Eye (tissue), 1 donor: ENCODE measurements at regions not wholly inside any gene's neighbourhood (a gene's known extent, or its start where the extent isn't known, plus 50 kb on each side); places are given as distances from the start of the nearest gene placed in this dataset.
"Not testable (repeated sequence)": the region's sequence is repeated elsewhere in the genome, so short reads cannot be mapped to it uniquely, and the experiment has no call there.

Source experiments
- DNase-seq: peaks from one replicate; pipeline ENCODE4 v3.0.0-alpha.2; 2015

DNA sequence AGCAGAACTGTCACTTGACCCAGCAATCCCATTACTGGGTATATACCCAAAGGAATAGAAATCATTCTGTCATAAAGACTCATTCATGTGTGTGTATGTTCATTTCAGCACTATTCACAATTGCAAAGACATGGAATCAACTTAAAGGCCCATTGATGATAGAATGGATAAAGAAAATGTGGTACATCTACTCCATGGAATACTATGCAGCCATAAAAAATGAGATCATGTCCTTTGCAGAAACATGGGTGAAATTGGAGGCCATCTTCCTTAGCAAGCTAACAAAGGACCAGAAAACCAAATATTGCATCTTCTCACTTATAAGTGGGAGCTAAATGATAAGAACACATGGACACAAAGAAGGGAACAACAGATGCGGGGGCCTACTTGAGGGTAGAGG is 422.5 kb downstream of the HS3ST3B1 start:
- not testable (repeated sequence) for DNase-seq

DNA sequence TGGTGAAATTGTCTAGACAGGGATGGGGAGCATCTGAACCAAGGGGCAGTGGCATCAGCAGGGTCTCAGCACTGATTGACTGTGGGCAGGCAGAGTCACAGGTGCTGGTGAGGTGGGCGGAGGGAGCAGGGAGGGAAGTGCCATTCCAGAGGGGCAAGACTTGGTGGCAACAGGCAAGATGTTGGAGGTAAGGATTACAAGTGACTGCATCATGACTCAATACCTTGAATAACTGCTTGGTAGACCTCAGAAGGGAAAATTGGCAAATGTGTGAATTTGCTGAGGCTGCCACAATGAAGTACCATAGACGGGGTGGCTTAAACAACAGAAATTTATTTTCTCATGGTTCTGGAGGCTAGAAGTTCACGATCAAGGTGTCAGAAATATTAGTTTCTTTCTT is 419.1 kb downstream of the HS3ST3B1 start:
- no peak for DNase-seq

DNA sequence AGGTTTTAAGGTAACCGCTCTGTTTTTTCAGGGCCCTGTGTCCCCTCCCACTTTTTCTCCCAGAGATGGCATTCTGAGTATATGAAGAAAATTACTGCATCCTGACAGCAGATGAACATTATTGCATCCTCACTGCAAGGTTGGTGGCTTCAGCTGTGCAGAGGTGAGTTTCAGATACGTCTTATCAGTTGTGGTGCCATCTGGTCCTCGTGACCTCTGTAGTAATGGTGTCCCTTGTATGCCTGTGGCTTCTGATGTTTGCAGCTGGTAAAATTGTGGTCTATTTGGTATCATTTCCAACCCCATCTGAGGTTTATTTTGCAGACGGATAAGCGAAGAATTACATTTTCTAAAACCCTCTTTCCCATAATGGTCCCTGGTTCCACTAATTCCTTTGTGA is 417.0 kb downstream of the HS3ST3B1 start:
- DNase-seq: no peak

DNA sequence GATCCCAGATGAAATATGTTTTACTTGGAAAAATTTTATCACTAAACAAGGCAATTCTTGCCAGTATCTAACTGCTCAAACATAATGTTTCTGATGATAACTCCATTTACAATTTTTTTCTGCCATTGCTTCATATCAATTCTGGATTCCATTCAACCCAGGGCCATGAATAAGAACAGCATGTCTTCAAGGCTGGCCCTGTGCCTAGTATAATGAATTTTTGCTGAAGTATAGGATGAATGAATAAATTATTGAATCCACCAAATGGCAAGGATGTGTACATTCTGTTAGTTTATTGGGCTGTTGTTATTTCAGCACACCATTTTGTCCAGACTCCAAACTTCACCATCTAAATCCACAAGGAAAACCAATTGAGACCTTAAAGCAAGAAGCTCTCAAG is 414.7 kb downstream of the HS3ST3B1 start:
- DNase-seq: no peak

DNA sequence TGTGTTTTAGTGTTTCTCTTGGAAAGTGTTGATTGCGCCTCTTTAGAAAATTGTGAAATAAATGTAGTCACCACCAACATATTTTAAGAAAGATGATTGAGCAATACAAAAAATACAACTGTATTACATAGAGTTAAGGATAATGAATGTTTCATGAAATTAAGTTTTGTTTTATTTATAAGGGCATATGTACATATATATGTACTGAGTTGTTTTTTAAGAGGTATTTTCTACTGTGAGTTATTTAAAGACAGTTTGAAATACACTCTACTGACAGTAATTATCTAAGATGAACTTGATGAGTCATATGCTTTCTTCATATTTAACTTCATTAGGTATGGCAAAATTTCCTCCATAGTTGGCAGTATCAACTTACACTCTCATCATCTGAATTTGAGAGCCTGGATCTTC is 411.7 kb downstream of the HS3ST3B1 start:
- no peak for DNase-seq

DNA sequence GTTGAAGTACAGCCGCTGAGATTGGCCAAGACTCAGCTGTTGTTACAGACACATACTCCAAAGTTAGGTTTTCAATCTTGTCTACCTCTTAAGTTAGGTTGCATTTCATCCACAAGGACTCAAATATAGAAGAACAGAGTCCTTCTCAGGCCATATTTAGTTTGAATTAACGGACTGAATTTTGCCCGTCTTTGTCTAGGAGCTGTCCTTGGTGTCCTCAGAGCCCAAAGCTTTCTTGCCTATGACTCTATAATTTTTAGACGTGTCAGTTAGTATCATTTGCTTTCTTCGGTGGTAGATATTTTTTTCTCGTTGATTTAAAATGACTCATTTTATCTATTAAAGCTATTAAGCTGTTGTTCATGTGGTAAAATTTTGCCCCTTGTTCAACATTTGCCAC is 403.2 kb downstream of the HS3ST3B1 start:
- no peak for DNase-seq

DNA sequence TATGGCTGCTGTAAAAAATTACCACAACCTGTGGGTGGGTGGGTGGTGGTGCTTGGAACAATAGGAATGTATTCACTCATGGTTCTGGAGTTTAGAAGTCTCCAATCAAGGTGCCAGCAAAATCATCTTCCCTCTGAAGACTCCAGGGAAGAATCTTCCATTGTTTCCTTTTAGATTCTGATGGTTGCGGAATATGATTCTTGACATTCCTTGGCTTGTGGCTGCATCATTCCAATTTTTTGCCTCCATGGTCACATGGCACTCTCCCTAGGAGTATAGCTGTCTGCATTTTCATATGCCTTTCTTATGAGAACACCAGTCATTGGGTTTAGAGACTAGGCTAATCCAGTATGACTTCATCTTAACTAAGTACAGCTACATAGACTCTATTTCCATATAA is 401.0 kb downstream of the HS3ST3B1 start:
- no peak for DNase-seq

DNA sequence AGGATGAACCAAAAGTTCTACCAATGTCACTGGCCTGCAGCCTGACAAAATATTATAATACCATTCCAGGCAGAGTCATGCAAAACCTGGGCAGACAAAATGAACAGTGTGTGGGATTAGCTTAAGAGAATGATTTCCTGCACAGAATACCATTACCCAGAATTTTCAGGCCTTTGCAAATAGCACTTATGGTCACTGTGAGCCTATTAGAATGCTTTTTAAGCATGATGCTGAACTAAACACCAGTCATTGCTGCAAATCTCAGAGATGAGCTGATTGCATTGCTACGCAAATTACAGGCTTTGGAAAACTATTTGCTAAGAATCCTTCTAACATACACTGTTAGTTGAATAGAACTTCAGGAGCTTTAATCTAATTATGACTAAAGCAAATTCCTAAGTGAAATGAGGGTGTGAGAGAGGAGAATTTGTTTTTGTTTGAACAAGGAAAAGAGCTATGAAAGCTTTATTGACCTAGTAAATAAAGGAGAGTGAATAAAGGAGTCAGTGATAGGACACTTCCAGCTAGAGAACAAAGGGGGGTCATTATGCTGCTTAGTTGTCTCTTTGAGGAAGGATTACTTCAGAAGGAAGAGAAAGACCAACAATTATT is 398.8 kb downstream of the HS3ST3B1 start:
- peak; percentile 17 for DNase-seq

DNA sequence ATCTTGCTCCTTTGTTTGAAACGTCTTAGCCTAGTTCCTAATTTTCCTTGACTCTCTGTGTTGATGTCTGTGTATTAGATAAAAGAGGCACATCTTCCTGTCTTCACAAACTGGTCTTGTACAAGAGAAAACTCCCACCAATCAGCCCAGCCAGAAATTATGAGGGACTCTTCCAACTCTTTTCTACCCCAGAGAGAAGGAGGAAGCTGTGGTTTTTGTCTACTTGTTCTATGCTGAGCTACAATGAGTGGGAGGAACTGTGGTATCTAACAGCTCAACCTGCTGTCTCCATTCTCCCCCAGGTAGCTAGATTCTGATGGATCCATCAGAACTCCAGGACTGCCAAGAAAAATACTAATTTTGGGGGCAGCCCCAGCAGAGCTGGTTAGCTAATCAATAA is 392.5 kb downstream of the HS3ST3B1 start:
- DNase-seq: no peak

DNA sequence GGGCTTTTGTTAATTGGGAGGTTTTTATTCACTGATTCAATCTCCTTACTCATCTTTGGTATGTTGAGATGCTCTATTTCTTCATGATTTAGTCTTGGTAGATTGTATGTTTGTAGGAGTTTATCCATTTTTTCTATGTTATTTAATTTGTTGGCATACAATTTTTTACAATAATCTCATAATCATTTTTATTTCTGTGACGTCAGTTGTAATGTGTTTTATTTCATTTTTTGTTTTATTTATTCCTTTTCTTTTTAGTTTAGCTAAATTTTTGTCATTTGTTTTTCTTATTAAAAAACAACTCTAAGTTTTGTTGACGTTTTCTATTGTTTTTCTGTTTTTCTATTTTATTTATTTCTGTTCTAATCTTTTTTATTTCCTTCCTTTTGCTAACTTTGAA is 389.8 kb downstream of the HS3ST3B1 start:
- DNase-seq: no peak

DNA sequence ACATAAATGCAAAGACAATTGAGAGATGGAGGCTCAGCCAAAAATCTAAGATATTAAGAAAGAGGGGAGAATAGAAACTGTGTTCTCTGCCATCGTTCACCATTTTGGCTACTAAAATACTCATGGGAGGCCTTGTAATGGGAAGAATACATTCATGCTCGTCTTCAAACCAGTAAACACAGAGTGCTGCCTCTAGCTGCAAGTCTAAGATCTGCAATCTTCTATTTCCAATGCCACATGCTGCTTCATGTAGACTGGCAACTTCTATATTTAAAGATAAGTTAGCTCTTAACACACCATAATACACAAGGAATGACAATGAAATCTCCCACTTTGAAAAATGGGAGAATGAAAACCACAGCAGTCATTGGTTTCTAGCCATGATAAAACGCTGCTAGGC is 387.3 kb downstream of the HS3ST3B1 start:
- no peak for DNase-seq

DNA sequence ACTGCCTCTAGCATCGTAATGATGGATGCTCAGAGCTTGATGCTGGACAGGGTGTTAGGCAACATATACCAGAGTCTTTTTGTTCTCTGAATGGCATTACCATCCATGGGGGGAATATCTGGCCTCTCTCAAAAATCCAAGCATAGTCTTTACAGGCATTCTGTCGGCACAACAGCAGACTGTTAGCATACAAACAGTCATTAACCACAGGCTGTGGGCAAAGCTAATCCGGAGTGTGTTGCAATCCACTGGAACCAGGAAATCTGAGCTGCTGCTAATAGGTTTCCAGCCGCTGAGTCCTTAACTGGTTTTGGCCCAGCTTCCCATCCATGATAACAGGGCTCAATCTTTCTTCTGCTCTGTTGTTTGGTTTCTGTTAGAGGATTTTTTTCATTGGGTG is 371.9 kb downstream of the HS3ST3B1 start:
- no peak for DNase-seq

DNA sequence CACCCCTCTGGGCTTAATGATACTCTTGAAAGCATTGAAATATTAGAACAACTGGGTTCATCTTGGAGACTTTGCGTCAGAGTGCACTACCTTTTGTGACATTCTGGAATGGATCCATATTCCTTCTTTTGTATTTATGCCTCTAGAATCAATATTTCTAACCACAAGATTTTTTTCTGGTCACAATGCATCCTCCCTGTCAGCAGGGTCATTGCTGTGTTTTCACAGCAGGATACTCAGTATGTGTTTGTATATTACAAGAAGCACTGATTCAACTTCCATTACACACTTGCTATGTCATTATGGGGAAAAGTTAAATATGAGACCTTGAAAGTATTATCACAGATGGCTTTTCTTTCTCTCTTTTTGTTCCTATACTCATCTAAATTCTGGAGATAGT is 370.0 kb downstream of the HS3ST3B1 start:
- DNase-seq: no peak

DNA sequence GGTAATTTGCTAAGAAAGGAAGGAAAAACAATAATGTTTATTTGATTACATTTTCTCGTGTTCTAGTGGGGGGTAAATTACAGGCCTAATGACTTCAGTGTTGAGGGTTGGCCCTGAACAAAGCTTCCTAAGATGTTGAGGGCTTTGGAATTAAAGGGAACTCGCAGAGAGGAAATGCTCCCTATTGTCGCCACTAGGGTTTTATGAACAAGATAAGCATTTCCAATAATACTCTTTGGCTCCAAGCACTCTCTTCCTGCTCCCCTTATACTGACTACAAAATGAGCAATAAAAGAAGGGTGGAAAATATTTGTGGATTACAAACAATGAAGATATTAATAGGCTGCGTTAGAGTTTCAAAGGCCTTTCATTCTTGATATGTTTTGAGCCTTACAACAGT is 363.6 kb downstream of the HS3ST3B1 start:
- DNase-seq: no peak

DNA sequence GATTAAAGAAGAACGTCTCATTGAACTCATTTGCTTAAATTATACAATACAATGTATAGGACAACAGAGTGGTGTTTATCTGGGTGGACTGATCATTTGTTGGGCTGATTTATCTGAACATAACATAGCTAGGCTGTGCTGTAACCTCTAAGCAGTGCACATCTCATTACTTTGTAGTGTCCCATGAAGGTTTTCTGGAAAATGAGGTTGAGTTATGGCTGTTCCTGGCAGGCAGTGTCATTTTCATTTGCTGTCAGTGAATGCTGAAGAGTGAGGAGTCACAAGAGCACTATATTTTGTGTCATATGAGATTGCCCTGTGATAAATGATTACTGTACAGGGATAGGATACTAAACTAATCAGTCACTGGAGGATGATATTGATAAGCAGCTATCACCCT is 340.2 kb downstream of the HS3ST3B1 start:
- no peak for DNase-seq

DNA sequence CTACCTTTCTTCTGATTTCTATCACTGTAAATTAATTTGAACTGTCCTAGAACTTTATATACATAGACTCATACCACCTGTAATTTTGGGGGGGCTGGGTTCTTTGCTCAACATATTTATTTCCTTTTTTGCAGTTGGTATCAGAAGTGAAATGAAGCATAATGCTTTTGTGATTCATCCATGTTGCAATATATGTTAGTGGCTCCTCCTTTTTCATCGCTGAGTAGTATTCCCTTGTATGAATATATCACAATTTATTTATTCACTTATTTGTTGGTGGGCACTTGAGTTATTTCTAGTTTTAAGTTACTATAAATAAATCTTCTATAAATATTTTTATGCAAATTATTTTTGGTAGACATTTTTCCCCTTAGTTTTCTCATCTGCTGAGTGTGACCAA is 336.4 kb downstream of the HS3ST3B1 start:
- DNase-seq: no peak

DNA sequence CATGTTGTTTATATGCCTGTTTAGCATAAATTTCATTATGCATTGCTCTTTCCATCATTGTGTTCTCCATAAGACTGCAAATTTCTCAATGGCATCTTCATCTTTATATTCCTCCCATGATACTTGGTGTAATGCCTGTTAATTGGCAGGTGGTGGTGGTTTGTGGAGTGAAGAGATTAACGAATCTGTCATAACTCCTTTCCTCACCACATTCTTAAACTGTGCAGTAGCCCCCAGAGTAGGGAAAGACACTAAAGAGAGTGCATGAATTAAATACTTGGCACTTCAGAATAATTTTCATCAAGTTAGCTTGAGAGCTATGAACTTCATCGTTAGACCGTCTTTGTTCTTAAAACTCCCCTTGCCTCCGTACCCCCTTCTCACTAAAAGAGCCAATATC is 329.7 kb downstream of the HS3ST3B1 start:
- no peak for DNase-seq

DNA sequence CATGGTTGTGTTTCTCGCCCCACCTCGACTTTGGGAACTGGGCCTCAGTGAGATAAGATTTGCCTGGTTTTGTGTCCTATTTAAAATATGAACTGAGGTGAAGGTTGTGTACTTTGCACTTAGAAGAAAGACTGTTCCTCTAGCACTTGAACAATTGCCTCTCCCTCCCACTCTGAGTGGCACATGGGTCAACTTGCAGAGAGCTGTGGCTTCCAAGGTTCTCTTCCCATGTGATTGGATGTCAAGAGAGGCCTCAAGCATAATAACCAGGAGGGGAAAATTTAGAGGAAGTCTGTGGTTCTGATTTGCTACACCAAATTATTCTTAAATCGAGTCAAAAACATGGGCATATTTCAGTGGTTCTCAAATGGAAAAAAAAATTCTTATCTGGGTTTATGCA is 329.2 kb downstream of the HS3ST3B1 start:
- no peak for DNase-seq

DNA sequence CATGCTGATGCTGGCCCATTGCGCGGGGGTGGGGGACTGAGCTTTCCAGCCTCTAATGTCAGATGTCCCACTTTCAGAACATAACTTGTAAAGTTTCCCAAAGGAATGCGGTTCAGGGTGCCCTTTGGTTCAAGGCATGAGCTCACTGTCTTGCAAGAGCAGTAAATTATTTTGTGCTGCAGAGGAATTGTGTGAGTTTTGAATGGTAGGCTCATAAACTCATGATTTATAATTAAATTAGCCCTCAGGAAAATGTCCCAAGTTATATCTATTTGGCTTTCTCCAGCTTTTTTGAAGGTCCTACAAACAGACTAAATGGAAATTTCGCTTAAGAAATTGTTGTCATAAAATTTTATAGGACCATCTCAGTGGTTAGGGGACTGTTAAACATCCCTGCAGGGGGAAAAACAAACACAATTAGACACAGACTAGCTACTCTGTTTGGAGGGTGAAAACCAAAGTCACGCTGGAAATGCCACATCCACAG is 321.8 kb downstream of the HS3ST3B1 start:
- DNase-seq: no peak

DNA sequence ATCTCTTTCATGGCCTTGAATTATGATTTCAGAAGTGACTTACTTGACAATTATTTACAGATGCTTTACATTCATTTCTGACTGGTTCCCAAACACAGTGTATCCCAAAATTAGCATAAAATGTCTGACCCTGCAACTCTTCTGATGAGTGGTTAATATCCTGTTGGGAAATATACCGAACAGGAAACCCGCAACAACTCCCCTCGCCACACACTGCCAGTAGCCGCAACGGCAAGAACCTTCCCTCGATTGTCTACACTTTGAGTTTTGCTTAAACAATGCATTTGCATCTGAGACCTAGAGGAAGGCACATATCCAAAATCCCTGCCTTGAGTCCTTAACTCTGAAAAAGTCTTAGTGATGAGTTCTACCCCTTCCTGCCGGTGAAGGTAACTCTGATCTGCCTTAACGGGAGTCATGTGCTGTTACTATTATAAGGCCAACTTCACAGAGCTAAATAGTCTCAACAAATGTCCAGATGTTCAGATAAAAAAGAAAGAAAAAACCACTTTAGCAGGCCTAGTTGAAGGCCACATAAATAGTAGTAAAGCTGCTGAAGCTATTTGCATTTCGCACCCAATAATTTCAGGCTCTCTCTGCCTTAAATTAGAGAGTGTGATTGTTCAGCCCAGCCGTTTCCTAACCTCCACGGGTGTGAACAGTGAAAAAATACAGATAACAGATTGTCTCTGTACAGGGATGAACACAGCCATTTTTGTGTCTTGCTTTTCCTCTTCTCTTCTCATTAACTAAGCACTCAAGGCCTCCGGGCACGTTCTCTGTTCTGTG is 321.1 kb downstream of the HS3ST3B1 start:
- no peak for DNase-seq

DNA sequence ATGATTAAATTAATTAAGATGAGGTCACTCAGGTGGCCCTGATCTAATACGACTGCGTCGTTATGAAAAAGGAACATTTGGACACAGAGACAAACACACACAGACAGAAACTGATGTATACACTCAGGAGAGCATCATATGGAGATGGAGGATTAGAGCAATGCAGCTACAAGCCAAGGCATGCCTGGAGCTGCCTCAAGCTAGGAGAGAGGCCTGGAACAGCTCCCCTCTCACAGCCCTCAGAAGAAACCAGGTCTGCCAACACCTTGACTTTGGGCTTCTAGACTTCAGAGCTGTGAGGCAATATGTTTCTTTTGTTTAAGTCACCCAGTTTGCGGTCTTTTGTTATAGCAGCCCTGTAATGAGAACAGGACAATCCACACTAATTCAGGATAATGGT is 318.9 kb downstream of the HS3ST3B1 start:
- no peak for DNase-seq

DNA sequence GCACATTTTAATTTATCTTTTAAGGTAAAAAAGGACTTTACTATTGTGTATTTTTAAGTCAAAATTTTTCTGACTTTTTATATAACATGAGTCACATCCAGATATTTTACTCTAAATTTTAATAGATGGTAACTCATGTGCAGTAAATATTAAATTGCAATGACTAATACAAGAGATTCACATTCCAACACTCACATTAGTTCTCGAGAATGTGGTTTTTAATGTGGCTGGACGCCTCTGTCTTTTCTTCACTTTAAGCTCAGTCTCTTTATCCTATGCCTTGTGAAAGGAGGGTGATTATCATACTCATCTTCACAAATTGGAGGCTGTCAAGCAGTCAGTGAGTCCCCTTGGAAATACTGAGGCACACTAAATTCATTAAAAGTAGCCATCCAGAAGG is 315.6 kb downstream of the HS3ST3B1 start:
- DNase-seq: no peak

DNA sequence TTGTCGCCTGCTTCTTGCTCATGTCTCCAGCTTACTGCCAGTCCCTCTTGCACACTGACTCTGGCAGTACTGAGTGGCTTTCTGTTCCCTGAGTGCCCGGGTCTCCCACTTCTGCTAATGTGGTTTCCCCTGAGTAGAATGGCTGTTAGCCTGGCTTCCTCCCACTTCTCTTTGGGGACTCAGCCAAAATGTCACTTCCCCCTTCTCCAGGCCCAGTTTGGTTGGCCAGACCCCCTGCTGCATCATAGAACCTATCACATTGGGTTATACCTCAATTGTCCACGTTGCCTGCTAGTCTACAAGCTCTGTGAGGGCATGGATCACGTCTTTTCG is 304.4 kb downstream of the HS3ST3B1 start:
- DNase-seq: no peak

DNA sequence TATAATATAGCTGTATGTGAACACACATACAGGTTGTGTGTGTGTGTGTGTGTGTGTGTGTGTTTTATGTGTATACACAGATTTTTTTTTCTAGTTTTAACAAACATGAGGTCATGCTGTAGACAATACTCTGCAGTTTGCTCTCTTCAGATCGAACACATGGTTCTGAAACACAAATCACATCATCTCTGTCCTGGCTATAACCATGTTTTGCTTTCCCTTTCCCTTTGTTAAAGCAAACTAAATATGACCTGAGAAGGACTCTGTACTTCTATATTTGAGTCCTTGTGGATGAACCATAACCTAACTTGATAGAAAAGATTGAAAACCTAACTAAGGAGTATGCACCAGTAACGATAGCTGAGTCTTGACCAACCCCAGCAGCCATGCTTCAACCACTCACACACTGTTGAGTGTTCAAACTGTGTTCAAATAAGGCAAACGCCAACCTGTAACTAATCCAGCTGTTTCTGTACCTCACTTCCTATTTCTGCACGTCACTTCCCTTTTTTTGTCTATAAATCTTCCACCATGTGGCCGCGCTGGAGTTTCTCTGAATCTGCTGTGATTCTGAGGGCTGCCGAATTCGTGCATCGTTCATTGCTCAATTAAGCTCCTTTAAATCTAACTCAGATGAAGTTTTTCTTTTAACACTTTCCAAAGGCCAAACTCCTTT is 303.8 kb downstream of the HS3ST3B1 start:
- DNase-seq: no peak
